ENCODE measurements at regions not wholly inside any gene's neighbourhood (a gene's known extent, or its start where the extent isn't known, plus 50 kb on each side); places are given as distances from the start of the nearest gene placed in this dataset.

GRCh38 chr2:57890464-57890863 lies 156.1 kb upstream of the VRK2 start (continued):
- TF ChIP-seq CEBPB (IDR thresholded peaks at IDR 0.05; ENCODE audit: low read depth, low read length): no peak
- no peak for TF ChIP-seq CREB1 (IDR thresholded peaks at IDR 0.05)
- TF ChIP-seq MAFK (IDR thresholded peaks at IDR 0.05; ENCODE audit: low read depth, low read length): no peak
- TF ChIP-seq EGR1 (IDR thresholded peaks at IDR 0.05; ENCODE audit: borderline replicate concordance, low read depth, low read length): no peak
- TF ChIP-seq GABPA (IDR thresholded peaks at IDR 0.05; ENCODE audit: borderline replicate concordance, insufficient read depth, low read length): no peak

Measured in H1 (cell line).